ENCODE measurements at regions not wholly inside any gene's neighbourhood (a gene's known extent, or its start where the extent isn't known, plus 50 kb on each side); places are given as distances from the start of the nearest gene placed in this dataset.

- H3K27me3 ChIP-seq: peaks cover 22% of the 10 kb centered on the region
- ATAC-seq (no peak), DNase-seq (no peak)
- H3K9me3 ChIP-seq: no peaks in the 10 kb centered on the region
- intact Hi-C loops (cut with DNase I): no loop called here
- H3K36me3 ChIP-seq: no peaks in the 10 kb centered on the region
- no peaks in the 10 kb centered on the region for H3K4me1 ChIP-seq
- no peak overlapping the region for H3K27ac ChIP-seq
- H3K4me3 ChIP-seq: no peak overlapping the region
- no peak for TF ChIP-seq CTCF (IDR thresholded peaks at IDR 0.05)
These were observed 393.8 kb downstream of the SMOC2 start for GRCh38 chr6:168834801-168835200.

- no peak overlapping the region for H3K4me3 ChIP-seq
- peaks cover 22% of the 10 kb centered on the region for H3K27me3 ChIP-seq
- intact Hi-C loops (cut with DNase I): no loop called here
- H3K27ac ChIP-seq: no peak overlapping the region
- no peaks in the 10 kb centered on the region for H3K4me1 ChIP-seq
- no peaks in the 10 kb centered on the region for H3K36me3 ChIP-seq
- ATAC-seq (no peak), DNase-seq (no peak)
- no peaks in the 10 kb centered on the region for H3K9me3 ChIP-seq
- no peak for TF ChIP-seq CTCF (IDR thresholded peaks at IDR 0.05)
These were observed 393.1 kb downstream of the SMOC2 start for GRCh38 chr6:168834042-168834587.

GRCh38 chr6:168828800-168829199 is 387.8 kb downstream of the SMOC2 start:
- Histone ChIP-seq H3K9me3 (no peaks in the 10 kb centered on the region), H3K4me1 (no peaks in the 10 kb centered on the region), H3K27ac (no peak overlapping the region), H3K4me3 (no peak overlapping the region), H3K27me3 (peaks cover 4% of the 10 kb centered on the region), H3K36me3 (no peaks in the 10 kb centered on the region)
- intact Hi-C loops (cut with DNase I): no loop called here
- no peak for TF ChIP-seq CTCF (IDR thresholded peaks at IDR 0.05)
- DNase-seq: no peak
- no peak for ATAC-seq

GRCh38 chr6:168828035-168828434 is 387.1 kb downstream of the SMOC2 start:
- H3K36me3 ChIP-seq: no peaks in the 10 kb centered on the region
- DNase-seq: no peak
- no peak overlapping the region for H3K27ac ChIP-seq
- no peaks in the 10 kb centered on the region for H3K9me3 ChIP-seq
- ATAC-seq: no peak
- no peak overlapping the region for H3K4me3 ChIP-seq
- intact Hi-C loops (cut with DNase I): no loop called here
- no peak for TF ChIP-seq CTCF (IDR thresholded peaks at IDR 0.05)
- H3K27me3 ChIP-seq: peaks cover under 1% of the 10 kb centered on the region
- no peaks in the 10 kb centered on the region for H3K4me1 ChIP-seq

GRCh38 chr6:168827586-168827871 is 386.5 kb downstream of the SMOC2 start:
- DNase-seq: no peak
- Histone ChIP-seq H3K36me3 (no peaks in the 10 kb centered on the region), H3K27me3 (no peaks in the 10 kb centered on the region), H3K4me1 (no peaks in the 10 kb centered on the region), H3K27ac (no peak overlapping the region), H3K4me3 (no peak overlapping the region), H3K9me3 (no peaks in the 10 kb centered on the region)
- intact Hi-C loops (cut with DNase I): no loop called here
- no peak for TF ChIP-seq CTCF (IDR thresholded peaks at IDR 0.05)
- ATAC-seq: no peak
